ENCODE measurements at regions not wholly inside any gene's neighbourhood (a gene's known extent, or its start where the extent isn't known, plus 50 kb on each side); places are given as distances from the start of the nearest gene placed in this dataset.

GRCh38 chr12:92541731-92542130 is 161.1 kb upstream of the PLEKHG7 start:
- no peak overlapping the region for H3K9ac ChIP-seq (ENCODE audit: low read depth in 1 of 3, low read length in 3 of 3)
- no peak overlapping the region for H3K27ac ChIP-seq (ENCODE audit: low read depth, low read length)
- H3K4me1 ChIP-seq (ENCODE audit: control insufficient read depth in 3 of 3, insufficient read depth in 3 of 3, low read length in 3 of 3), result peaks cover 10 to 16% (median 11%) of the 10 kb centered on the region in 3 donors
- H3K36me3 ChIP-seq (ENCODE audit: control insufficient read depth in 3 of 3, insufficient read depth in 3 of 3, low read length in 3 of 3), result no peaks in the 10 kb centered on the region
- H3K4me3 ChIP-seq (ENCODE audit: low read length in 3 of 3), result no peak overlapping the region
- H3K9me3 ChIP-seq (ENCODE audit: control insufficient read depth in 3 of 3, low read length in 3 of 3), result no peaks in the 10 kb centered on the region
- H3K27me3 ChIP-seq (ENCODE audit: control insufficient read depth in 3 of 3, insufficient read depth in 3 of 3, low read length in 3 of 3), result no peaks in the 10 kb centered on the region

DNA sequence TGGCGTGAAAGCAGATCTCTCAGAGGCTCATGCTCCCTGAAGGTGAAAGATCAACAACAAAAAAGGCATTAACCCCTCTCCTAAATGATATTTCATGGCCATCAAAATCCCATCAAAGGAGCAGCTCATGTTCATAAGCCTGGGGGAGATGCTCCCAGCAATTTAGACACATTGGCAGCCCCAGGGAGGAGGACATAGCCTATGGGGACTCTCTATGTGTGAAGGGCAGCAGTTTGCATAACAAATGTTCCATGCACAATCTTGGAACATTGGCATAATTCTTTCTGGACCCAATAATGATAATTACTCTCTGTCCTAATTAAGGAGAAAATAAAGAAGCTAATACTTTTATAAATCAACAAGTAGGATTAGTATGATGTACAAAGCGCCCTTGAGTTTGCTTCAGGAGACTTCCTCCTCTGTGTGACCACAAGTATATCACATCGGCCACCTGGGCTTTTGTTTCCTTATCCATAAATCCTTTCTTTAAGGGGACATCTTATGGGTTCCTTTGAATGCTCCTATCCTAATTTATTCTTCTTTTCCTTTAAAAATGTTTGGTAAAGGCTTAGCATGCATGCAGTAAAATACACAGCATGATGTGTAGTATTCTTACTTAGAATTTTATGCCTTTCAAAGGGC is 161.9 kb upstream of the PLEKHG7 start:
- Histone ChIP-seq H3K4me3 (ENCODE audit: low read length in 3 of 3) (no peak overlapping the region), H3K27me3 (ENCODE audit: control insufficient read depth in 3 of 3, insufficient read depth in 3 of 3, low read length in 3 of 3) (no peaks in the 10 kb centered on the region), H3K9ac (ENCODE audit: low read depth in 1 of 3, low read length in 3 of 3) (no peak overlapping the region), H3K36me3 (ENCODE audit: control insufficient read depth in 3 of 3, insufficient read depth in 3 of 3, low read length in 3 of 3) (no peaks in the 10 kb centered on the region), H3K9me3 (ENCODE audit: control insufficient read depth in 3 of 3, low read length in 3 of 3) (no peaks in the 10 kb centered on the region), H3K27ac (ENCODE audit: low read depth, low read length) (no peak overlapping the region), H3K4me1 (ENCODE audit: control insufficient read depth in 3 of 3, insufficient read depth in 3 of 3, low read length in 3 of 3) (peaks cover 10 to 16% (median 11%) of the 10 kb centered on the region in 3 donors)

- Histone ChIP-seq H3K9me3 (ENCODE audit: control insufficient read depth in 3 of 3, low read length in 3 of 3) (no peaks in the 10 kb centered on the region), H3K36me3 (ENCODE audit: control insufficient read depth in 3 of 3, insufficient read depth in 3 of 3, low read length in 3 of 3) (no peaks in the 10 kb centered on the region), H3K27ac (ENCODE audit: low read depth, low read length) (peak overlapping the region; percentile 23), H3K4me3 (ENCODE audit: low read length in 3 of 3) (no peak overlapping the region), H3K27me3 (ENCODE audit: control insufficient read depth in 3 of 3, insufficient read depth in 3 of 3, low read length in 3 of 3) (no peaks in the 10 kb centered on the region), H3K4me1 (ENCODE audit: control insufficient read depth in 3 of 3, insufficient read depth in 3 of 3, low read length in 3 of 3) (peaks cover 10 to 16% (median 11%) of the 10 kb centered on the region in 3 donors), H3K9ac (ENCODE audit: low read depth in 1 of 3, low read length in 3 of 3) (no peak overlapping the region)
Observed at GRCh38 chr12:92539976-92540781, 162.6 kb upstream of the PLEKHG7 start.

DNA sequence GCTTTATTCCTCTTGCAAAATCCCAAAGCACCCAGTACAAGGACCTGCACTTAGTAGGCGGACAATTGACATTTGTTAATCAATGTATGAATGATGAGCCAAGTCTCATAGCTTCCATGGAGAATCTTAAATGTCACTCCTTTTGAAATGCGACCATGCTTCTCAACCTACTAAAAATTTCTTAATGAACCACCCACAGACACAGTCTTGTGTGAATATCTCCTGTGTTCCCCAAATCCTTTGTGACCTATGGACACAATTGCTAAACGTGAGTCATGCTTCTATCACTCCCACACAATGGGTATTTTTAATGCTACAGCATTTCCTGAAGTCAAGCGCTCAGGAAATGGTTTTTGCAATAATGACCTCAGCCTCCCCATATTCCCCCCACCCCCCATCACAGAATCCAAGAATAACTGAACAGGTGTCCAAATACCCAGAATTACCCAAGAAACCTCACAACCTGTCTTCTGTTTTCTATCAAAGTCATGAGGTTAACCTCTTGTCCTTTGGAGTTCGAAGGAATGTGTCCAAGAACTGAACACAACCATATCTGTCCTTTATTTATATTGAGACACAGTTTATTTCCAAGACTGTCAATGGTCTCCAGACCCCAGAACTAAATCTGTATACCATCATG is 163.6 kb upstream of the PLEKHG7 start:
- Histone ChIP-seq H3K27me3 (ENCODE audit: control insufficient read depth in 3 of 3, insufficient read depth in 3 of 3, low read length in 3 of 3) (no peaks in the 10 kb centered on the region), H3K27ac (ENCODE audit: low read depth, low read length) (peak overlapping the region; percentile 23), H3K9me3 (ENCODE audit: control insufficient read depth in 3 of 3, low read length in 3 of 3) (no peaks in the 10 kb centered on the region), H3K4me1 (ENCODE audit: control insufficient read depth in 3 of 3, insufficient read depth in 3 of 3, low read length in 3 of 3) (peaks cover 9 to 16% (median 11%) of the 10 kb centered on the region in 3 donors), H3K4me3 (ENCODE audit: low read length in 3 of 3) (no peak overlapping the region), H3K9ac (ENCODE audit: low read depth in 1 of 3, low read length in 3 of 3) (no peak overlapping the region), H3K36me3 (ENCODE audit: control insufficient read depth in 3 of 3, insufficient read depth in 3 of 3, low read length in 3 of 3) (no peaks in the 10 kb centered on the region)

DNA sequence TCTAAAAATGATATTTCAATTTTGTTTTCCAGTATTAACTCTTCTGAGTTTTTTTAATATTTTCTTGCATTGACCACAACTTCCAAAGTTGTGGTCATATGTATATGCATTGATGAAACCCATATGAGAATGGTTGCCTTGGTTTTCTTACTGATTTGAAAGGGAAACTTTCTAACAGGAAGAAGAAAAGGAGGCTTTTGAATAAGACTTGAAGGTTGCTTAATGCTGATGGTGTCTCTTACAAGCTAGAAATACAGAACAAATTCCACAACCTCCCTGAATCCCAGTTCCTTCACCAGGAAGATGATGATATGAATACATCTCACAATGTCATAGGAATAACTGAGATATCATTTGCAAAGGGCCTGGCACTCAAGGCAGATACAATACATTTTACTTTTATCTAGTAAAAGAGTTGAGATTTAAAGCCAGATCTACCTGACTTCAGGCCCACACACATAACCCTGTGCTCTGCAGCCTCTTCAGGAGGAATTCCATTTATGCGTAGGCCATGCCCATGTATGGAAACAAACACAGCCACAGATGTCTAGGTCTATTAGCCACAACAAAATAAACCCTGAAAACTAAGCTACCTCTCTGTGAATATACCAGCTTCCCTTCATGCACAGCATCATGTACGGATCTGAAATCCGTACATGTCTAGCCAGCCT is 165.4 kb upstream of the PLEKHG7 start:
- no peaks in the 10 kb centered on the region for H3K9me3 ChIP-seq (ENCODE audit: control insufficient read depth in 3 of 3, low read length in 3 of 3)
- H3K4me3 ChIP-seq (ENCODE audit: low read length in 3 of 3), result no peak overlapping the region
- no peaks in the 10 kb centered on the region for H3K27me3 ChIP-seq (ENCODE audit: control insufficient read depth in 3 of 3, insufficient read depth in 3 of 3, low read length in 3 of 3)
- H3K36me3 ChIP-seq (ENCODE audit: control insufficient read depth in 3 of 3, insufficient read depth in 3 of 3, low read length in 3 of 3), result no peaks in the 10 kb centered on the region
- no peak overlapping the region for H3K27ac ChIP-seq (ENCODE audit: low read depth, low read length)
- no peak overlapping the region for H3K9ac ChIP-seq (ENCODE audit: low read depth in 1 of 3, low read length in 3 of 3)
- H3K4me1 ChIP-seq (ENCODE audit: control insufficient read depth in 3 of 3, insufficient read depth in 3 of 3, low read length in 3 of 3), result peaks cover 4 to 16% (median 11%) of the 10 kb centered on the region in 3 donors

GRCh38 chr12:92535961-92536360 is 166.8 kb upstream of the PLEKHG7 start:
- Histone ChIP-seq H3K9me3 (ENCODE audit: control insufficient read depth in 3 of 3, low read length in 3 of 3) (no peaks in the 10 kb centered on the region), H3K27me3 (ENCODE audit: control insufficient read depth in 3 of 3, insufficient read depth in 3 of 3, low read length in 3 of 3) (no peaks in the 10 kb centered on the region), H3K4me3 (ENCODE audit: low read length in 3 of 3) (no peak overlapping the region), H3K27ac (ENCODE audit: low read depth, low read length) (no peak overlapping the region), H3K4me1 (ENCODE audit: control insufficient read depth in 3 of 3, insufficient read depth in 3 of 3, low read length in 3 of 3) (peaks cover 4 to 16% (median 11%) of the 10 kb centered on the region in 3 donors), H3K36me3 (ENCODE audit: control insufficient read depth in 3 of 3, insufficient read depth in 3 of 3, low read length in 3 of 3) (no peaks in the 10 kb centered on the region), H3K9ac (ENCODE audit: low read depth in 1 of 3, low read length in 3 of 3) (no peak overlapping the region)

- H3K9ac ChIP-seq (ENCODE audit: low read depth in 1 of 3, low read length in 3 of 3), result no peak overlapping the region
- H3K27ac ChIP-seq (ENCODE audit: low read depth, low read length), result no peak overlapping the region
- no peaks in the 10 kb centered on the region for H3K36me3 ChIP-seq (ENCODE audit: control insufficient read depth in 3 of 3, insufficient read depth in 3 of 3, low read length in 3 of 3)
- no peaks in the 10 kb centered on the region for H3K9me3 ChIP-seq (ENCODE audit: control insufficient read depth in 3 of 3, low read length in 3 of 3)
- no peaks in the 10 kb centered on the region for H3K4me1 ChIP-seq (ENCODE audit: control insufficient read depth in 3 of 3, insufficient read depth in 3 of 3, low read length in 3 of 3)
- H3K27me3 ChIP-seq (ENCODE audit: control insufficient read depth in 3 of 3, insufficient read depth in 3 of 3, low read length in 3 of 3), result no peaks in the 10 kb centered on the region
- no peak overlapping the region for H3K4me3 ChIP-seq (ENCODE audit: low read length in 3 of 3)
Observed at GRCh38 chr12:92533280-92533890, 169.4 kb upstream of the PLEKHG7 start.

DNA sequence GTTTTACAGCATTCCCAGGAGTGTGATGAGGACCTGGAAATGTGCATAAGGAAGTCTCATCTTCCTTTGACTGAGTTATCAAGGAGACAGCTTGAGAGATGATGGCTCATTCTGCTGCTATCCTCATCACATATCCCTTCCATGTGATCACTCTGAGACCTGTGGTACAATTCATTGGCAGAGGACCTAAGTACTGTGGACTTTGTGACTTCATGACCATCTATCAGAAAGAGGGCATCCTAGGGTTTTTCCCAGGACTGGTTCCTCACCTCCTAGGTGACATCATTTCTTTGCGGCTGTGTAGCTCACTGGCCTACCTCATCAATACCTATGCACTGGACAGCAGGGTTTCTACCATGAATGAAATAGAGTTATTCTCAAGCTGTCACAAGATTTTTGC is 172.1 kb upstream of the PLEKHG7 start:
- Histone ChIP-seq H3K4me3 (ENCODE audit: low read length in 3 of 3) (no peak overlapping the region), H3K4me1 (ENCODE audit: control insufficient read depth in 3 of 3, insufficient read depth in 3 of 3, low read length in 3 of 3) (no peaks in the 10 kb centered on the region), H3K9ac (ENCODE audit: low read depth in 1 of 3, low read length in 3 of 3) (no peak overlapping the region), H3K36me3 (ENCODE audit: control insufficient read depth in 3 of 3, insufficient read depth in 3 of 3, low read length in 3 of 3) (no peaks in the 10 kb centered on the region), H3K27me3 (ENCODE audit: control insufficient read depth in 3 of 3, insufficient read depth in 3 of 3, low read length in 3 of 3) (no peaks in the 10 kb centered on the region), H3K27ac (ENCODE audit: low read depth, low read length) (no peak overlapping the region), H3K9me3 (ENCODE audit: control insufficient read depth in 3 of 3, low read length in 3 of 3) (no peaks in the 10 kb centered on the region)

- Histone ChIP-seq H3K4me3 (ENCODE audit: low read length in 3 of 3) (no peak overlapping the region), H3K27me3 (ENCODE audit: control insufficient read depth in 3 of 3, insufficient read depth in 3 of 3, low read length in 3 of 3) (no peaks in the 10 kb centered on the region), H3K4me1 (ENCODE audit: control insufficient read depth in 3 of 3, insufficient read depth in 3 of 3, low read length in 3 of 3) (no peaks in the 10 kb centered on the region), H3K36me3 (ENCODE audit: control insufficient read depth in 3 of 3, insufficient read depth in 3 of 3, low read length in 3 of 3) (no peaks in the 10 kb centered on the region), H3K9ac (ENCODE audit: low read depth in 1 of 3, low read length in 3 of 3) (no peak overlapping the region), H3K9me3 (ENCODE audit: control insufficient read depth in 3 of 3, low read length in 3 of 3) (no peaks in the 10 kb centered on the region), H3K27ac (ENCODE audit: low read depth, low read length) (no peak overlapping the region)
Observed at GRCh38 chr12:92529944-92530343, 172.8 kb upstream of the PLEKHG7 start.
